Liver (tissue), 8 donors: ENCODE measurements at regions not wholly inside any gene's neighbourhood (a gene's known extent, or its start where the extent isn't known, plus 50 kb on each side); places are given as distances from the start of the nearest gene placed in this dataset.

ENCODE experiments used
- DNase-seq: peaks from one replicate; pipeline ENCODE4 v3.0.0-alpha.2; 2017; ENCODE audit warnings: low spot score
- H3K27ac ChIP-seq, 2 donors: one replicate each; pipeline ENCODE4 v1.7.0; 2013; ENCODE audit warnings: inconsistent platforms in 2 of 2, low read length in 2 of 2, control low read depth in 1 of 2, low read depth in 1 of 2, mild to moderate bottlenecking in 1 of 2
- H3K27me3 ChIP-seq, 4 donors: one replicate each; pipeline versions ENCODE4 v1.6.1 to v1.7.0; 2013; ENCODE audit warnings: low read length in 3 of 4, inconsistent platforms in 1 of 4, mild to moderate bottlenecking in 1 of 4, moderate library complexity in 1 of 4; ENCODE audit not compliant: control insufficient read depth in 4 of 4, insufficient read depth in 4 of 4
- H3K36me3 ChIP-seq, 4 donors: one replicate each; pipeline versions ENCODE4 v1.6.1 to v1.7.0; 2013; ENCODE audit warnings: low read length in 3 of 4, mild to moderate bottlenecking in 3 of 4, low read depth in 1 of 4, moderate library complexity in 1 of 4; ENCODE audit not compliant: control insufficient read depth in 4 of 4, insufficient read depth in 3 of 4
- H3K4me1 ChIP-seq, 4 donors: one replicate each; pipeline versions ENCODE4 v1.6.1 to v1.7.0; 2013; ENCODE audit warnings: low read length in 3 of 4, mild to moderate bottlenecking in 3 of 4, moderate library complexity in 1 of 4; ENCODE audit not compliant: control insufficient read depth in 4 of 4, insufficient read depth in 4 of 4
- H3K4me3 ChIP-seq, 3 donors: one replicate each; pipeline versions ENCODE4 v1.6.1 to v1.7.0; 2013; ENCODE audit warnings: low read length in 3 of 3, control low read depth in 1 of 3, low read depth in 1 of 3, mild to moderate bottlenecking in 1 of 3
- H3K9ac ChIP-seq, 2 donors: one replicate each; pipeline ENCODE4 v1.7.0; 2013; ENCODE audit warnings: low read length in 2 of 2, mild to moderate bottlenecking in 2 of 2, moderate library complexity in 2 of 2, control low read depth in 1 of 2, low read depth in 1 of 2
- H3K9me3 ChIP-seq, 4 donors: one replicate each; pipeline versions ENCODE4 v1.6.1 to v1.7.0; 2013; ENCODE audit warnings: low read length in 3 of 4; ENCODE audit not compliant: control insufficient read depth in 4 of 4
- CTCF ChIP-seq: fragments of 150-350 bp; IDR thresholded peaks from 2 replicates; pipeline ENCODE4 v1.5.1; 2017; ENCODE audit warnings: improper control_type of control experiment, low read depth, low read length; ENCODE audit not compliant: missing input control
- EGR1 ChIP-seq, 2 donors: IDR thresholded peaks; 2 replicates each; pipeline ENCODE4 v1.6.1; 2016 to 2018; ENCODE audit warnings: antibody characterized with exemption in 2 of 2, low read depth in 2 of 2
- FOXA1 ChIP-seq: IDR thresholded peaks from 2 replicates; pipeline ENCODE4 v1.6.1; 2016; ENCODE audit warnings: antibody characterized with exemption
- FOXA2 ChIP-seq: IDR thresholded peaks from 2 replicates; pipeline ENCODE4 v1.6.1; 2016; ENCODE audit warnings: antibody characterized with exemption
- GABPA ChIP-seq, 2 donors: IDR thresholded peaks in 1 of 2; conservative IDR thresholded peaks in 1 of 2; 2 replicates each; pipeline ENCODE4 v1.6.1; 2016; ENCODE audit warnings: antibody characterized with exemption in 2 of 2, mild to moderate bottlenecking in 1 of 2, moderate library complexity in 1 of 2
- HNF4A ChIP-seq, 2 donors: conservative IDR thresholded peaks; 2 replicates each; pipeline ENCODE4 v1.6.1; 2016; ENCODE audit warnings: antibody characterized with exemption in 2 of 2, mild to moderate bottlenecking in 2 of 2
- HNF4G ChIP-seq: IDR thresholded peaks from 2 replicates; pipeline ENCODE4 v1.6.1; 2016; ENCODE audit warnings: antibody characterized with exemption
- JUND ChIP-seq, 2 donors: IDR thresholded peaks; 2 replicates each; pipeline ENCODE4 v1.6.1; 2016; ENCODE audit warnings: antibody characterized with exemption in 2 of 2
- NR2F2 ChIP-seq: IDR thresholded peaks from 2 replicates; pipeline ENCODE4 v1.6.1; 2016; ENCODE audit warnings: antibody characterized with exemption
- RAD21 ChIP-seq, 2 donors: IDR thresholded peaks; 2 replicates each; pipeline ENCODE4 v1.6.1; 2016; ENCODE audit warnings: antibody characterized with exemption in 2 of 2, mild to moderate bottlenecking in 2 of 2
- REST ChIP-seq: IDR thresholded peaks from 2 replicates; pipeline ENCODE4 v1.6.1; 2016; ENCODE audit warnings: antibody characterized with exemption, mild to moderate bottlenecking
- RXRA ChIP-seq, 2 donors: IDR thresholded peaks; 2 replicates each; pipeline ENCODE4 v1.6.1; 2017 to 2018; ENCODE audit warnings: antibody characterized with exemption in 2 of 2, mild to moderate bottlenecking in 1 of 2
- SP1 ChIP-seq: IDR thresholded peaks from 2 replicates; pipeline ENCODE4 v1.6.1; 2018; ENCODE audit warnings: antibody characterized with exemption, mild to moderate bottlenecking
- TAF1 ChIP-seq: conservative IDR thresholded peaks from 2 replicates; pipeline ENCODE4 v1.6.1; 2016; ENCODE audit warnings: antibody characterized with exemption, mild to moderate bottlenecking
- YY1 ChIP-seq: IDR thresholded peaks from 2 replicates; pipeline ENCODE4 v1.6.1; 2016; ENCODE audit warnings: antibody characterized with exemption, mild to moderate bottlenecking
- WGBS: extraction: QIAGEN DNeasy Blood & Tissue Kit; methylation state at CpG from one replicate; pipeline ENCODE4 v1.1.7; 2013; 5-methylcytosine and 5-hydroxymethylcytosine counted together
- TF ChIP-seq, protein P1 (sequence below): IDR thresholded peaks from 2 replicates; pipeline ENCODE4 v1.6.1; 2016; ENCODE audit warnings: antibody characterized with exemption
- TF ChIP-seq, protein P2 (sequence below): IDR thresholded peaks from 2 replicates; pipeline ENCODE4 v1.6.1; 2016; ENCODE audit warnings: antibody characterized with exemption
- TF ChIP-seq, protein P3 (sequence below): IDR thresholded peaks from 2 replicates; pipeline ENCODE4 v1.6.1; 2016; ENCODE audit warnings: antibody characterized with exemption
- donor health status: healthy.
- donor health status: healthy.
- donor health status: healthy.
- donor health status: healthy.
- donor health status: healthy.

GRCh38 chr13:50247223-50247622 lies 232.0 kb downstream of the KCNRG start:
- no peak overlapping the region for H3K27ac ChIP-seq
- no peak overlapping the region for H3K9ac ChIP-seq
- TF ChIP-seq NR2F2 (no peak), SP1 (no peak), FOXA2 (no peak), FOXA1 (no peak), TAF1 (no peak), EGR1 (IDR thresholded peaks at IDR 0.05; ENCODE audit: low read depth in 2 of 2) (no peak), REST (no peak), HNF4G (no peak), RAD21 (IDR thresholded peaks at IDR 0.05) (no peak), HNF4A (conservative IDR thresholded peaks at IDR 0.05) (no peak), YY1 (no peak), RXRA (IDR thresholded peaks at IDR 0.05) (no peak), GABPA (IDR thresholded peaks at IDR 0.05 in 1 of 2, conservative IDR thresholded peaks at IDR 0.05 in 1 of 2) (no peak), JUND (IDR thresholded peaks at IDR 0.05) (no peak), CTCF (no peak)
- TF ChIP-seq, protein P1, sequence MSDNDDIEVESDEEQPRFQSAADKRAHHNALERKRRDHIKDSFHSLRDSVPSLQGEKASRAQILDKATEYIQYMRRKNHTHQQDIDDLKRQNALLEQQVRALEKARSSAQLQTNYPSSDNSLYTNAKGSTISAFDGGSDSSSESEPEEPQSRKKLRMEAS: no peak
- TF ChIP-seq, protein P2, sequence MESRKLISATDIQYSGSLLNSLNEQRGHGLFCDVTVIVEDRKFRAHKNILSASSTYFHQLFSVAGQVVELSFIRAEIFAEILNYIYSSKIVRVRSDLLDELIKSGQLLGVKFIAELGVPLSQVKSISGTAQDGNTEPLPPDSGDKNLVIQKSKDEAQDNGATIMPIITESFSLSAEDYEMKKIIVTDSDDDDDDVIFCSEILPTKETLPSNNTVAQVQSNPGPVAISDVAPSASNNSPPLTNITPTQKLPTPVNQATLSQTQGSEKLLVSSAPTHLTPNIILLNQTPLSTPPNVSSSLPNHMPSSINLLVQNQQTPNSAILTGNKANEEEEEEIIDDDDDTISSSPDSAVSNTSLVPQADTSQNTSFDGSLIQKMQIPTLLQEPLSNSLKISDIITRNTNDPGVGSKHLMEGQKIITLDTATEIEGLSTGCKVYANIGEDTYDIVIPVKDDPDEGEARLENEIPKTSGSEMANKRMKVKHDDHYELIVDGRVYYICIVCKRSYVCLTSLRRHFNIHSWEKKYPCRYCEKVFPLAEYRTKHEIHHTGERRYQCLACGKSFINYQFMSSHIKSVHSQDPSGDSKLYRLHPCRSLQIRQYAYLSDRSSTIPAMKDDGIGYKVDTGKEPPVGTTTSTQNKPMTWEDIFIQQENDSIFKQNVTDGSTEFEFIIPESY: no peak
- TF ChIP-seq, protein P3, sequence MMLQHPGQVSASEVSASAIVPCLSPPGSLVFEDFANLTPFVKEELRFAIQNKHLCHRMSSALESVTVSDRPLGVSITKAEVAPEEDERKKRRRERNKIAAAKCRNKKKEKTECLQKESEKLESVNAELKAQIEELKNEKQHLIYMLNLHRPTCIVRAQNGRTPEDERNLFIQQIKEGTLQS: no peak
- H3K27me3 ChIP-seq: no peaks in the 10 kb centered on the region
- no peaks in the 10 kb centered on the region for H3K4me1 ChIP-seq
- no peak for DNase-seq
- no peak overlapping the region for H3K4me3 ChIP-seq
- no peaks in the 10 kb centered on the region for H3K9me3 ChIP-seq
- WGBS: 99% methylated on average over 1 of the region's 1 CpG
- no peaks in the 10 kb centered on the region for H3K36me3 ChIP-seq
